Smooth muscle cell (in vitro differentiated cells): ENCODE measurements at regions not wholly inside any gene's neighbourhood (a gene's known extent, or its start where the extent isn't known, plus 50 kb on each side); places are given as distances from the start of the nearest gene placed in this dataset.

Source experiments
- DNase-seq: peaks from one replicate; lab custom pipeline; 2025; ENCODE audit not compliant: unreplicated experiment; lab: John Stamatoyannopoulos, UW
- H2AFZ ChIP-seq: fragments of 200-600 bp; sonication (generic); 2 replicates; pipeline ENCODE4 v1.6.0; 2016; ENCODE audit warnings: antibody characterized with exemption, low read depth, mild to moderate bottlenecking
- H3F3A ChIP-seq: fragments of 200-600 bp; sonication (generic); 2 replicates; pipeline ENCODE4 v1.6.0; 2017; ENCODE audit warnings: antibody characterized with exemption, low read depth
- H3K27ac ChIP-seq: fragments of 200-600 bp; sonication (generic); 2 replicates; pipeline ENCODE4 v1.5.1; 2016; ENCODE audit warnings: low read depth, mild to moderate bottlenecking
- H3K27me3 ChIP-seq: fragments of 200-600 bp; sonication (generic); 2 replicates; pipeline ENCODE4 v1.6.1; 2016; ENCODE audit warnings: low read depth, mild to moderate bottlenecking
- H3K36me3 ChIP-seq: fragments of 200-600 bp; sonication (generic); 2 replicates; pipeline ENCODE4 v1.5.1; 2016; ENCODE audit warnings: low read depth
- H3K4me1 ChIP-seq: fragments of 200-600 bp; sonication (generic); 2 replicates; pipeline ENCODE4 v1.5.1; 2016; ENCODE audit warnings: low read depth
- H3K4me2 ChIP-seq: fragments of 200-600 bp; sonication (generic); 2 replicates; pipeline ENCODE4 v1.6.0; 2016; ENCODE audit warnings: mild to moderate bottlenecking
- H3K4me3 ChIP-seq: fragments of 200-600 bp; sonication (generic); 2 replicates; pipeline ENCODE4 v1.5.1; 2016; ENCODE audit warnings: mild to moderate bottlenecking
- H3K79me2 ChIP-seq: fragments of 200-600 bp; sonication (generic); 2 replicates; pipeline ENCODE4 v1.6.0; 2016; ENCODE audit warnings: low read depth, mild to moderate bottlenecking
- H3K9ac ChIP-seq: fragments of 200-600 bp; sonication (generic); 2 replicates; pipeline ENCODE4 v1.6.0; 2016; ENCODE audit warnings: low read depth
- H3K9me3 ChIP-seq: fragments of 200-600 bp; sonication (generic); replicated peaks from 2 replicates; pipeline ENCODE4 v1.5.1; 2016; ENCODE audit warnings: low read depth
- H4K20me1 ChIP-seq: fragments of 200-600 bp; sonication (generic); 2 replicates; pipeline ENCODE4 v1.6.0; 2016; ENCODE audit warnings: low read depth
- CTCF ChIP-seq: fragments of 200-600 bp; sonication (generic); IDR thresholded peaks from 2 replicates; pipeline ENCODE4 v1.5.1; 2017; ENCODE audit warnings: borderline replicate concordance, mild to moderate bottlenecking, antibody characterized with exemption; ENCODE audit not compliant: insufficient read depth, poor library complexity, severe bottlenecking
- WGBS: methylation state at CpG from one replicate; pipeline ENCODE4 v1.1.7; 2016; ENCODE audit warnings: low lambda C conversion rate; 5-methylcytosine and 5-hydroxymethylcytosine counted together

GRCh38 chr3:182501856-182502255, 291.4 kb upstream of the ATP11B start:
- WGBS = 65% methylated on average over 3 of the region's 3 CpGs
- no peak for DNase-seq
- TF ChIP-seq CTCF = no peak

GRCh38 chr3:182503401-182503800, 289.9 kb upstream of the ATP11B start:
- TF ChIP-seq CTCF = no peak

More at GRCh38 chr3:182501856-182502255, 291.4 kb upstream of the ATP11B start:
- no peaks in the 10 kb centered on the region for H3K79me2 ChIP-seq
- no peak overlapping the region for H3K4me2 ChIP-seq
- H2AFZ ChIP-seq = no peak overlapping the region
- no peak overlapping the region for H3K9ac ChIP-seq
- no peaks in the 10 kb centered on the region for H4K20me1 ChIP-seq
- no peaks in the 10 kb centered on the region for H3F3A ChIP-seq
- no peak overlapping the region for H3K27ac ChIP-seq
- H3K4me1 ChIP-seq = peaks cover 50% of the 10 kb centered on the region
- H3K4me3 ChIP-seq = no peak overlapping the region
- no peaks in the 10 kb centered on the region for H3K36me3 ChIP-seq
- H3K9me3 ChIP-seq = no peaks in the 10 kb centered on the region
- H3K27me3 ChIP-seq = no peaks in the 10 kb centered on the region

GRCh38 chr3:182508919-182509711, 284.2 kb upstream of the ATP11B start:
- DNase-seq = no peak
- Histone ChIP-seq H3K27ac (no peak overlapping the region), H3K4me1 (peaks cover 16% of the 10 kb centered on the region), H2AFZ (no peak overlapping the region), H3K4me3 (no peak overlapping the region), H3K9me3 (no peaks in the 10 kb centered on the region), H4K20me1 (no peaks in the 10 kb centered on the region), H3F3A (no peaks in the 10 kb centered on the region), H3K4me2 (no peak overlapping the region), H3K79me2 (no peaks in the 10 kb centered on the region), H3K9ac (no peak overlapping the region), H3K36me3 (no peaks in the 10 kb centered on the region), H3K27me3 (no peaks in the 10 kb centered on the region)
- 75% methylated on average over 13 of the region's 13 CpGs for WGBS
- TF ChIP-seq CTCF = no peak

More at GRCh38 chr3:182503401-182503800, 289.9 kb upstream of the ATP11B start:
- no peak overlapping the region for H3K4me3 ChIP-seq
- DNase-seq = no peak
- no peaks in the 10 kb centered on the region for H4K20me1 ChIP-seq
- no peaks in the 10 kb centered on the region for H3K36me3 ChIP-seq
- H3K9me3 ChIP-seq = no peaks in the 10 kb centered on the region
- peaks cover 52% of the 10 kb centered on the region for H3K4me1 ChIP-seq
- WGBS = 90% methylated on average over 2 of the region's 2 CpGs
- H2AFZ ChIP-seq = no peak overlapping the region
- no peak overlapping the region for H3K27ac ChIP-seq
- H3F3A ChIP-seq = no peaks in the 10 kb centered on the region
- H3K27me3 ChIP-seq = no peaks in the 10 kb centered on the region
- H3K4me2 ChIP-seq = no peak overlapping the region
- no peaks in the 10 kb centered on the region for H3K79me2 ChIP-seq
- H3K9ac ChIP-seq = no peak overlapping the region
